HepG2 (cell line): ENCODE measurements at regions not wholly inside any gene's neighbourhood (a gene's known extent, or its start where the extent isn't known, plus 50 kb on each side); places are given as distances from the start of the nearest gene placed in this dataset.

ENCODE experiments used
- ATAC-seq: fragments of 200-7000 bp; cut with Tn5 transposase; 3 replicates; pipeline ENCODE4 v1.9.1; 2020; ENCODE audit warnings: mild to moderate bottlenecking, moderate library complexity
- BruUV-seq: library from RNA; stranded (reverse); fragments of 400-500 nt; replicated peaks from 2 replicates; lab custom pipeline; 2021; lab: Mats Ljungman, UMichigan
- CTCF ChIA-PET: fragments of 300-600 bp; formaldehyde crosslinking; extraction: SDS; loops from one replicate; lab custom pipeline; 2021; ENCODE audit warnings: low total read pairs, inconsistent platforms, low intra/inter-chr PET ratio; lab: Yijun Ruan, JAX
- POLR2A ChIA-PET: fragments of 350-600 bp; sonication (Branson Sonifier 250); formaldehyde crosslinking; loops from one replicate; lab custom pipeline; 2020; ENCODE audit warnings: antibody characterized with exemption, inconsistent platforms; lab: Yijun Ruan, JAX
- DNase-seq: peaks from one replicate; pipeline ENCODE4 v3.0.0-alpha.2; 2015; ENCODE audit warnings: low spot score
- FAIRE-seq: peaks from 3 replicates; lab custom pipeline; 2011; peaks lifted over from hg19 to GRCh38; lab: Jason Lieb, UNC
- H2AFZ ChIP-seq: one replicate; pipeline ENCODE4 v1.6.1; 2011; ENCODE audit warnings: low read length, inconsistent platforms
- H3K27ac ChIP-seq: fragments of 300-600 bp; 3 replicates; pipeline ENCODE4 v1.8.0; 2011; ENCODE audit warnings: mixed run types, mild to moderate bottlenecking, mixed read lengths, low read length, inconsistent platforms; ENCODE audit not compliant: insufficient read depth; ENCODE audit errors: extremely low read length
- H3K27me3 ChIP-seq, 2 experiments: fragments of 200-600 bp in 1 of 2; 2 replicates in 1 of 2; 3 replicates in 1 of 2; pipeline versions ENCODE4 v1.6.0 to v1.8.0; 2011; ENCODE audit warnings: low read length in 2 of 2, mild to moderate bottlenecking in 2 of 2, moderate library complexity in 2 of 2, inconsistent platforms in 1 of 2; ENCODE audit not compliant: insufficient read depth in 2 of 2, control insufficient read depth in 1 of 2
- H3K36me3 ChIP-seq, 2 experiments: fragments of 200-600 bp in 1 of 2; replicated peaks in 1 of 2; 2 replicates in 1 of 2; 3 replicates in 1 of 2; pipeline versions ENCODE4 v1.5.1 to v1.8.0; 2011; ENCODE audit warnings: low read length in 2 of 2, inconsistent platforms in 1 of 2; ENCODE audit not compliant: insufficient read depth in 2 of 2, control insufficient read depth in 1 of 2
- H3K4me1 ChIP-seq: 2 replicates; pipeline ENCODE4 v1.5.1; 2012; ENCODE audit warnings: low read length, inconsistent platforms; ENCODE audit not compliant: insufficient read depth
- H3K4me2 ChIP-seq: 2 replicates; pipeline ENCODE4 v1.6.0; 2011; ENCODE audit warnings: low read depth, low read length, inconsistent platforms
- H3K4me3 ChIP-seq, 3 experiments: fragments of 200-600 bp in 1 of 3; sonication (generic), shearing (Covaris generic) in 1 of 3; replicated peaks in 1 of 3; 2 replicates each; pipeline ENCODE4 v1.5.1; 2011 to 2016; ENCODE audit warnings: low read length in 3 of 3, inconsistent platforms in 2 of 3, low read depth in 2 of 3, mild to moderate bottlenecking in 2 of 3, control low read depth in 1 of 3, mixed read lengths in 1 of 3; ENCODE audit not compliant: insufficient read depth in 1 of 3
- H3K79me2 ChIP-seq: one replicate; pipeline ENCODE4 v1.6.1; 2011; ENCODE audit warnings: low read length, inconsistent platforms; ENCODE audit not compliant: insufficient read depth
- H3K9ac ChIP-seq: 2 replicates; pipeline ENCODE4 v1.6.0; 2011; ENCODE audit warnings: mild to moderate bottlenecking, low read depth, low read length, inconsistent platforms; ENCODE audit not compliant: insufficient read depth
- H3K9me3 ChIP-seq: 2 replicates; pipeline ENCODE4 v1.5.1; 2012; ENCODE audit warnings: mild to moderate bottlenecking, low read length
- H4K20me1 ChIP-seq: 2 replicates; pipeline ENCODE4 v1.6.0; 2011; ENCODE audit warnings: inconsistent platforms, mild to moderate bottlenecking, low read length, moderate library complexity; ENCODE audit not compliant: insufficient read depth
- BCL6 ChIP-seq: IDR thresholded peaks from 2 replicates; pipeline ENCODE4 v1.6.1; 2016; ENCODE audit warnings: missing genetic modification reagents, missing compliant biosample characterization
- CEBPB ChIP-seq: IDR thresholded peaks from 2 replicates; pipeline ENCODE4 v1.6.1; 2011; ENCODE audit warnings: low read depth, low read length, improper control_type of control experiment, borderline replicate concordance
- GZF1 ChIP-seq: sonication (generic); formaldehyde crosslinking; IDR thresholded peaks from 2 replicates; pipeline ENCODE4 v1.5.1; 2020; ENCODE audit warnings: mild to moderate bottlenecking, missing genetic modification reagents
- KLF13 ChIP-seq: sonication (generic); formaldehyde crosslinking; IDR thresholded peaks from 2 replicates; pipeline ENCODE4 v1.4.0; 2020; ENCODE audit warnings: mild to moderate bottlenecking, missing genetic modification reagents
- MYC ChIP-seq: sonication (generic); formaldehyde crosslinking; IDR thresholded peaks from 2 replicates; pipeline ENCODE4 v1.9.0; 2021; ENCODE audit warnings: missing genetic modification reagents, borderline replicate concordance
- POLR2AphosphoS5 ChIP-seq: IDR thresholded peaks from 2 replicates; pipeline ENCODE4 v1.6.1; 2012; ENCODE audit warnings: low read depth, low read length
- POLR2G ChIP-seq: fragments of 200-400 bp; formaldehyde crosslinking; IDR thresholded peaks from 2 replicates; pipeline ENCODE4 v1.6.1; 2018; ENCODE audit warnings: mild to moderate bottlenecking, low read depth, low read length, moderate library complexity
- ZNF234 ChIP-seq: sonication (generic); formaldehyde crosslinking; conservative IDR thresholded peaks from 2 replicates; pipeline ENCODE4 v1.5.1; 2020; ENCODE audit warnings: mild to moderate bottlenecking, missing genetic modification reagents
- ZNF562 ChIP-seq: sonication (generic); formaldehyde crosslinking; IDR thresholded peaks from 2 replicates; pipeline ENCODE4 v1.8.0; 2022; ENCODE audit warnings: missing genetic modification reagents, borderline replicate concordance
- ZNF709 ChIP-seq: sonication (generic); formaldehyde crosslinking; IDR thresholded peaks from 2 replicates; pipeline ENCODE4 v1.5.0; 2020; ENCODE audit warnings: mild to moderate bottlenecking, missing genetic modification reagents
- ZNF75D ChIP-seq: sonication (generic); formaldehyde crosslinking; IDR thresholded peaks from 2 replicates; pipeline ENCODE4 v1.8.1; 2023; ENCODE audit warnings: missing genetic modification reagents, mild to moderate bottlenecking, borderline replicate concordance
- ZNF891 ChIP-seq: sonication (generic); formaldehyde crosslinking; IDR thresholded peaks from 2 replicates; pipeline ENCODE4 v1.5.0; 2020; ENCODE audit warnings: mild to moderate bottlenecking, missing genetic modification reagents
- WGBS: methylation state at CpG from one replicate; pipeline ENCODE4 v1.1.6; 2017; ENCODE audit warnings: low lambda C conversion rate; 5-methylcytosine and 5-hydroxymethylcytosine counted together
- in situ Hi-C: cut with HindIII; loops from 2 replicates; pipeline ENCODE4 v1.10.0; 2017; ENCODE audit warnings: low pct_unique_long_range_greater_than_20kb; ENCODE audit not compliant: extremely low pct_ligation_motif_present
- intact Hi-C: fragments of 100-400 bp; cut with micrococcal nuclease; formaldehyde crosslinking; loops from one replicate; pipeline ENCODE4 v1.10.0; 2022; ENCODE audit not compliant: unreplicated experiment
- TF ChIP-seq, protein P1 (sequence below): sonication (generic); formaldehyde crosslinking; IDR thresholded peaks from 2 replicates; pipeline ENCODE4 v1.4.0; 2020; ENCODE audit warnings: missing genetic modification reagents, borderline replicate concordance

DNA sequence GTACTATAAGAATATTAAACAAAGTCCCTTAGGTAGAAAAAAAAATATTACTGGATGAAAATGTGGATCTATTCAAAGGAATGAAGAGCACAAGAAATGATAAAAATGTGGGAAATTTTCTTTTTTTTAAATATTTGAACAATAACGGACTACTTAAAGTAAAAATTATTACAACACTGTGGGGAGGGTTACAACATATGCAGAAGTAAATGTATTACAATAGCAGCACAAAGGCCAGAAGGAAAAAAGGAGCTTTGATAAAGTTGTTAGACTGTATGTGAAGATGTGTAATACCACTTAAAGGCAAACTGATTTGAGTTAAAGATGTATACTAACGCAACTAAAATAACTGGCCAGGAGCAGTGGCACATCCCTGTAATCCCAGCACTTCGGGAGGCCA is 427.1 kb downstream of the SHQ1 start:
- H3K4me2 ChIP-seq: no peak overlapping the region
- H2AFZ ChIP-seq: no peak overlapping the region
- H3K9ac ChIP-seq: no peak overlapping the region
- BruUV-seq: no TSS peak
- H3K4me1 ChIP-seq: peaks cover 34% of the 10 kb centered on the region
- ChIA-PET POLR2A (no interaction called here), CTCF (no interaction called here)
- FAIRE-seq (no peak), DNase-seq (no peak), ATAC-seq (no peak)
- peaks cover 98% of the 10 kb centered on the region for H3K79me2 ChIP-seq
- H3K4me3 ChIP-seq: no peak overlapping the region
- peaks cover 85% of the 10 kb centered on the region for H4K20me1 ChIP-seq
- no peaks in the 10 kb centered on the region for H3K9me3 ChIP-seq
- H3K36me3 ChIP-seq: no peaks in the 10 kb centered on the region
- intact Hi-C loops (no loop called here), in situ Hi-C loops (loop anchor here (25.0 kb wide), 1 partner anchor 641 kb away; the partner anchor contains the start of gene EBLN2)
- 79% methylated on average over 3 of the region's 3 CpGs for WGBS
- TF ChIP-seq ZNF891 (CRISPR knock-in tag) (no peak), CEBPB (peak; percentile 31; the same call in 1 of the 2 replicates), POLR2AphosphoS5 (no peak), GZF1 (no peak)
- no peak overlapping the region for H3K27ac ChIP-seq
- no peaks in the 10 kb centered on the region for H3K27me3 ChIP-seq

DNA sequence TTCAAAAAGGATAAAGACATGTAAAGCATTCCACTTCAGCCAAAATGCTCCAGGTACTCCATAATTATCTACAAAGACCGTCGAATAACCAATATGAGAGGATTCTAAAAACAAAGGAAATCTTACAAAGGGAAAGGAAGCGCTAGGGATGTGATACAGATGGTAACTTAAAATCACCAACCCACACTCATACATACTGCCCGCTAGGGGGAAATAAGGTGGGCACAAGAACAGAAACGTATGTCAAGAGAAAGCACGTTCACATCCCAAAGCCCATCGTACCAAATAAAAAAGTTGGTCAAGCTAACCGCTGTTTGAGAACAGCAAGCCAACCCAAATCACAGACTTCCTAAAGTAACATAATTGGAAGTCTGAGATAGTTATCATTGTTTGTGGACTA is 429.4 kb downstream of the SHQ1 start:
- in situ Hi-C loops: loop anchor here (25.0 kb wide), 1 partner anchor 643 kb away; the partner anchor contains the start of gene EBLN2

More for the DNA sequence above, 429.4 kb downstream of the SHQ1 start:
- peaks cover 92% of the 10 kb centered on the region for H4K20me1 ChIP-seq
- no peak overlapping the region for H2AFZ ChIP-seq
- no peak overlapping the region for H3K4me2 ChIP-seq
- TF ChIP-seq, protein P1, sequence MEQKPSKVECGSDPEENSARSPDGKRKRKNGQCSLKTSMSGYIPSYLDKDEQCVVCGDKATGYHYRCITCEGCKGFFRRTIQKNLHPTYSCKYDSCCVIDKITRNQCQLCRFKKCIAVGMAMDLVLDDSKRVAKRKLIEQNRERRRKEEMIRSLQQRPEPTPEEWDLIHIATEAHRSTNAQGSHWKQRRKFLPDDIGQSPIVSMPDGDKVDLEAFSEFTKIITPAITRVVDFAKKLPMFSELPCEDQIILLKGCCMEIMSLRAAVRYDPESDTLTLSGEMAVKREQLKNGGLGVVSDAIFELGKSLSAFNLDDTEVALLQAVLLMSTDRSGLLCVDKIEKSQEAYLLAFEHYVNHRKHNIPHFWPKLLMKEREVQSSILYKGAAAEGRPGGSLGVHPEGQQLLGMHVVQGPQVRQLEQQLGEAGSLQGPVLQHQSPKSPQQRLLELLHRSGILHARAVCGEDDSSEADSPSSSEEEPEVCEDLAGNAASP (CRISPR knock-in tag): no peak
- TF ChIP-seq KLF13 (CRISPR knock-in tag): no peak
- no peak for TF ChIP-seq MYC (CRISPR knock-in tag)
- no peak for TF ChIP-seq ZNF709
- no peak for TF ChIP-seq ZNF75D (CRISPR knock-in tag)
- no peak for TF ChIP-seq ZNF562
- TF ChIP-seq ZNF234 (CRISPR knock-in tag): no peak
- TF ChIP-seq BCL6 (CRISPR knock-in tag): no peak
- TF ChIP-seq POLR2G: no peak
- DNase-seq: no peak
- no peak overlapping the region for H3K4me3 ChIP-seq
- peaks cover 98% of the 10 kb centered on the region for H3K79me2 ChIP-seq
- H3K27ac ChIP-seq: no peak overlapping the region
- no peak overlapping the region for H3K9ac ChIP-seq
- no peaks in the 10 kb centered on the region for H3K27me3 ChIP-seq
- no peaks in the 10 kb centered on the region for H3K36me3 ChIP-seq
- intact Hi-C loops: no loop called here
- ChIA-PET POLR2A (no interaction called here), CTCF (no interaction called here)
- peaks cover 56% of the 10 kb centered on the region for H3K4me1 ChIP-seq
- no TSS peak for BruUV-seq
- WGBS: 97% methylated on average over 8 of the region's 8 CpGs
- FAIRE-seq: no peak
- H3K9me3 ChIP-seq: no peaks in the 10 kb centered on the region
- ATAC-seq: no peak
